GM18517 (cell line): ENCODE measurements at regions not wholly inside any gene's neighbourhood (a gene's known extent, or its start where the extent isn't known, plus 50 kb on each side); places are given as distances from the start of the nearest gene placed in this dataset.

ENCODE experiments used
- ATAC-seq: cut with Tn5 transposase; IDR thresholded peaks from one replicate; pipeline ENCODE4 v1.9.1; 2021; ENCODE audit warnings: mild to moderate bottlenecking, moderate library complexity; ENCODE audit not compliant: unreplicated experiment

GRCh38 chr1:80417671-80418070 is 1383.1 kb upstream of the ADGRL2 start:
- no peak for ATAC-seq

- ATAC-seq: no peak
Observed at GRCh38 chr1:80413969-80414368, 1386.8 kb upstream of the ADGRL2 start.

GRCh38 chr1:80410233-80410632 is 1390.5 kb upstream of the ADGRL2 start:
- no peak for ATAC-seq

GRCh38 chr1:80403471-80403893 is 1397.0 kb upstream of the ADGRL4 start:
- no peak for ATAC-seq

GRCh38 chr1:80402625-80403024 is 1396.1 kb upstream of the ADGRL4 start:
- ATAC-seq: no peak

- ATAC-seq: no peak
Observed at GRCh38 chr1:80401757-80402156, 1395.2 kb upstream of the ADGRL4 start.

GRCh38 chr1:80392529-80392928 is 1386.0 kb upstream of the ADGRL4 start:
- ATAC-seq: no peak

- no peak for ATAC-seq
Observed at GRCh38 chr1:80385650-80386049, 1379.1 kb upstream of the ADGRL4 start.

- ATAC-seq: no peak
Observed at GRCh38 chr1:80384959-80385358, 1378.4 kb upstream of the ADGRL4 start.

GRCh38 chr1:80384083-80384830 is 1377.7 kb upstream of the ADGRL4 start:
- ATAC-seq: no peak

- no peak for ATAC-seq
Observed at GRCh38 chr1:80375662-80376061, 1369.1 kb upstream of the ADGRL4 start.

- ATAC-seq: no peak
Observed at GRCh38 chr1:80375109-80375508, 1368.6 kb upstream of the ADGRL4 start.

GRCh38 chr1:80369780-80370179 is 1363.2 kb upstream of the ADGRL4 start:
- ATAC-seq: no peak

GRCh38 chr1:80367058-80367457 is 1360.5 kb upstream of the ADGRL4 start:
- ATAC-seq: no peak

- ATAC-seq: no peak
Observed at GRCh38 chr1:80365359-80366021, 1359.0 kb upstream of the ADGRL4 start.

- no peak for ATAC-seq
Observed at GRCh38 chr1:80363689-80364475, 1357.4 kb upstream of the ADGRL4 start.

GRCh38 chr1:80359666-80360065 is 1353.1 kb upstream of the ADGRL4 start:
- no peak for ATAC-seq

GRCh38 chr1:80349218-80349617 is 1342.7 kb upstream of the ADGRL4 start:
- no peak for ATAC-seq

GRCh38 chr1:80341021-80341420 is 1334.5 kb upstream of the ADGRL4 start:
- ATAC-seq: no peak

GRCh38 chr1:80318108-80318507 is 1311.6 kb upstream of the ADGRL4 start:
- ATAC-seq: no peak

GRCh38 chr1:80310703-80311245 is 1304.2 kb upstream of the ADGRL4 start:
- ATAC-seq: no peak
